GM21576 (cell line): ENCODE measurements at regions not wholly inside any gene's neighbourhood (a gene's known extent, or its start where the extent isn't known, plus 50 kb on each side); places are given as distances from the start of the nearest gene placed in this dataset.

Source experiments
- ATAC-seq: cut with Tn5 transposase; IDR thresholded peaks from one replicate; pipeline ENCODE4 v1.9.1; 2021; ENCODE audit warnings: mild to moderate bottlenecking, moderate library complexity; ENCODE audit not compliant: unreplicated experiment

DNA sequence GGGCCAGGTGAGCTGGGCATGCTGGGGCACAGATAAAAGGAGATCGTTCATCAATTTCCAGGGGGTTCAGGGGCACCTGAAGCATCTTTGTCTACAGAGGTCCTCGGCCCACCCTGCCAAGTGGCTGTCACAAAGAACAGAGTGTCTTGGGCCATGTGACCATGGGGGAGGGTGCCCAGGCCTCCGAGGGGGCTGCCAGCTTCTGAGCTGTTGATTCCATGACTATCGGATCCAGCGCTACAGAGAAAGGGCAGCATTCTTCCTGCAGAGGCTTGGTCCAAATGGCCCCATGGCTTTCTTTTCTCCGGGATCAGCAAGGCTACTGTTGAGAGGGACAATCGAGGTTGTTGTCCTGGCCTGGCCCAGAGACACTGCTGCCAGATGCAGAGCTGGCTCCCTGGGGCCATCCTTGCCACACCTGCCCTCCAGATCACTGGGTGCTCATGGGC lies 289.2 kb downstream of the ZSWIM6 start:
- ATAC-seq, result no peak

DNA sequence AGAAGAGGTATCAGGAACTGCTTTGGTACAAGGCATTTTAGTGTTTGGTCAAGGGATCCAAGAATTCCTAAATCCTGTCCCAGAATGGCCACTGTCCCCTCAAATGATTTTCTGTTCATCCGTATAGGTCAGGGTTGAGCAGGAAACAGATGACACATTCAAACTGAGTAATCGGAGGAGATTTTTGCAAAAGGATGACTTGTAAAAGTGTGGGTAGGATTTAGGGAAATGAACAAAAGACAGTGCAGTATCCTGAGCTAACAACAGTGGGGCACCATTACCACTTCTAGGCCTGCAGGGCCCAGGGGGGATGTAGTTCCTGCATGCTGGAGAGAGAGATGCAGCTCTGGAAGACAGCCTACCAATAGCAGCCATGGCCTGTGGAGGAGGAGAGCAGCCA lies 290.1 kb downstream of the ZSWIM6 start:
- ATAC-seq, result no peak

GRCh38 chr5:61623401-61624069 lies 291.5 kb downstream of the ZSWIM6 start:
- no peak for ATAC-seq

DNA sequence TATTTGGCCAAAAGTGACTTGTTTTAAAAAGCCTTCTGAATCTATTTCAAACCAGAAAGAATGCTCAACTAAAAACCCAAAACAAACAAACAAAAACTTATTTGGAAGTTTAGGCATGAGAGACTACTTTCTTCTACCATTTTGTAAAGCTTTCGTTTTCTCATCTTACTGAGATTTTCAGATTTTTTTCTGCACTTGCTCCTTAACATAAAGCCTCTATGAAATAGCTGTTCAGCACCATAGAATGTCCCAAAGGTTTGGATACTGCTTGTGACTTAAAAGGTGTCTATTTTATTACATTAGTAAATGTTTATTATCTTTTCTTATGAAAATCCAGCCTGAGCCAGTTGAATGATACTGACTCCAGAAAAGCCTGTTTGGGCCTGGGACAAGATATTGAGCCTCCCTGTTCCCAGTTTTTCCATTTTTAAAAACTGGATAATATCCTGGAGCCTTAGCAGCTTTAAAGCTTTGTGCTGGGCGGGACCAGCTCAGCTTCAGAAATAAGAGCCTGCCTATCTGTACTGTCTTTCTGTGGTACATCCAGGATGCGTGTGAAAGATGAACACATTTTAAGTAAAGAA lies 292.6 kb downstream of the ZSWIM6 start:
- ATAC-seq, result no peak

- no peak for ATAC-seq
Measured at GRCh38 chr5:61625137-61625561, 293.1 kb downstream of the ZSWIM6 start.

GRCh38 chr5:61625681-61626621 lies 293.9 kb downstream of the ZSWIM6 start:
- ATAC-seq, result peak; percentile 73

- ATAC-seq, result no peak
Measured at GRCh38 chr5:61626639-61627282, 294.7 kb downstream of the ZSWIM6 start.

- ATAC-seq, result no peak
Measured at GRCh38 chr5:61627531-61627930, 295.5 kb downstream of the ZSWIM6 start.

DNA sequence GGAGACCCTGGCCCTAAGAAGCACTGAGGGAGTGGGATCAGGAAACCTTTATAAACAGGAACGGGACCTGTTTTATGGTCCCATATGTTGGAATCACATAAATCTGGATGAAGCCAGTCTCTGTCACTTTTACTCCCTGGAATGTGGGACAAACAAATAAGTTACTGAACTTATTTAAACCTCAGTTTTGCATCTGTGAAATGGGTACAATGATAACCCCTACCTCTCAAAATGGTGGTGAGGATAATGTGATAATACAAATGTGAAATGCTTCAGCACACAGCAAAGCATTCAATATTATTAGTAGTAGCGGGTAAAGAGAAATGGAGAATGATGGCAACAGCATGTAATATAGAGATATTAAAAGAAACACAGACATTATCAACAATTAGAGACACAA lies 298.9 kb downstream of the ZSWIM6 start:
- ATAC-seq, result no peak

GRCh38 chr5:61631438-61631941 lies 299.4 kb downstream of the ZSWIM6 start:
- ATAC-seq, result no peak

DNA sequence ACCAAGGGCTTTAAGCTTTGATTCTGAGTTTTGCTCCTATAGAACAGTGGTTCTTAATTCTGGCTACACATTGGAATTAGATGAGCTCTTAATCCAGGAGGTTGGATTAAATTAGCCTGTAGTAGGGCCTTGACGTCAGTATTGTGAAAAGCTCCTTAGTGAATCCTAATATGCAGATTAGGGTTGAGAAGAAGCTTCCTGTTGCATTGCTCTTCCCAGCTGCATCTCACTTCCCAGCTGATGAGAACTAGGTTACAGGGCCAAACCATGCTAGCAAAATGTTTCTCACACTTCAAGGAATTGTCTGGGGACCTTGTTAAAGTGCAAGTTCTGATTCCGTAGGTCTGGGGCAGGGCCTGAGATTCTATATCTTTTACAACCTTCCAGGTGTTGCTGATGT lies 300.0 kb downstream of the ZSWIM6 start:
- no peak for ATAC-seq

DNA sequence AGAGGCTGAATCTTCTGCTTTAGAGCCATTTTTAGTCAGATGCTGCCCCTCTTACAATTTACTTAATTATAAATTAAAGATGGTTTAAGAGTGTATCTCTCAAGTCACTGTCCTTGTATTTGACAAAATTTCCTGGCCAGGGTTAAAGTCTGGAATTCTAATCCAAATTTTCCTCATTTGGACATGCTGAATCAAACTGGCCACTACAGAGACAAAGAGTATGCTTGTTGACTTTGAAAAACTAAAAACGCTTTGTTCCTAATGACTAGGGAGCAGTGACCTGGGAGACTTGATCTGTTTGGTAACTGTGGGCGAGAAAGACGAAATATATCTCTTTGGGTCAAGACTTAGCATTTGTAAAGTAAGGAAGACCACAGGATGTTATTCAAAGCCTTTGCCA lies 303.2 kb downstream of the ZSWIM6 start:
- no peak for ATAC-seq

GRCh38 chr5:61637566-61637965 lies 305.5 kb downstream of the ZSWIM6 start:
- no peak for ATAC-seq

DNA sequence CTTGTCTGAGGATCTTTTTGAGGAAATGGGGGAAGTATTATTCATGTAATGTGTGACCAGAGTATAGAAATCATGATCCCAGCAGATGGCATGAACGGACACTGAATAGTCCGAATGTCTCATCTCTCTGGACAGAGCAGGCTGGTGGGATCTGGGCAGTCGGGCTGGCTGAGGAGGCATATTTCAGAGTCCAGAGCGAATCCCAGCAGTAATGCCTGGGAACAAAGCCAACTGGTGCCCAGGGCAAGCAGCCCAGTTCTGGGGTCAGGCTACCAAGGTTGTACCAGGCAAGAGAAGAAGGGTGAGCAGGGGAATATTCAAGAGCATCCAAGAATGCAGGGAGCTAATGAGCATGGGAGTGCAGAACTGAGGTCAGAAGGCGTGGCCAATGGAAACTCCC lies 306.4 kb downstream of the ZSWIM6 start:
- no peak for ATAC-seq

- no peak for ATAC-seq
Measured at GRCh38 chr5:61640179-61641021, 308.3 kb downstream of the ZSWIM6 start.

DNA sequence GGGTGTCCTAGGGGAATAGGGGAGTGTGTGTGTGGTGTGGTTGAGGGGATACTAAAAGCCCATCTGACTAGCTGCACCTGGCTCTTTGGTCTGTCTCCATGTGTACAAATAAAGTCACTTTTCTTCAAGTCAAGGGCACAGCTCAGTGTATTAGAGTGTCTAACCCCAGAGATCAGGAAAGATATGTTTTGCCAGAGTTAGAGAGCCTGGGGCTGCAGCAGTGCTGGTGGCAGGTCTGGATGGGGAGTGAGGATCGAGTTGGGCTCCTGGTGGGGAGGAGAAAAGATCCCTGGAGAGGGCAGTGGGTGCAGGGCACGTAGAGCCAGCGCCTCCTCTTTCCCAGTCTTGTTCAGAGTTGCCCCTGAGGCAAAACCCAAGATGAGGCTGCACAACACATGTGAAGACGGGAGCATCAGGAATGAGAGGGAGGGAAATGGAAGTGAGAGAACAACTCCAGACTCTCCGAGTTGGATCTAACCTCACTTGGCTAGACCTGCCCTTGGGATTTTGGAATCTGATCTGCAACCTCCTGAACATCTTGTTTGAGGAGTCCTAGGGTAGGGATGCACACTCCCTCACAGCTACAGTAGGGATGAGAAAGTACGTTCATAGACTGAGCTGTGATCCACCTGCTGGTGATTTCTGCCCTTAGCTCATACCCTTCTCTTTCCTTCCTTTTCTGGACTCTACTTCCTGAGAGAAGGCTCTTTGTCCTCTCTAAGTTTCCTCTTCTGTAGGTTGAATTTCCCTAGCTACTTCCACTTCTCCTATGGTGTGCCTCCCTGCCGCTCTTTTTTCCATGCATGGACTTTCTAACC lies 309.9 kb downstream of the ZSWIM6 start:
- no peak for ATAC-seq

GRCh38 chr5:61647672-61648071 lies 315.6 kb downstream of the ZSWIM6 start:
- no peak for ATAC-seq

- ATAC-seq, result no peak
Measured at GRCh38 chr5:61649231-61649630, 317.2 kb downstream of the ZSWIM6 start.

DNA sequence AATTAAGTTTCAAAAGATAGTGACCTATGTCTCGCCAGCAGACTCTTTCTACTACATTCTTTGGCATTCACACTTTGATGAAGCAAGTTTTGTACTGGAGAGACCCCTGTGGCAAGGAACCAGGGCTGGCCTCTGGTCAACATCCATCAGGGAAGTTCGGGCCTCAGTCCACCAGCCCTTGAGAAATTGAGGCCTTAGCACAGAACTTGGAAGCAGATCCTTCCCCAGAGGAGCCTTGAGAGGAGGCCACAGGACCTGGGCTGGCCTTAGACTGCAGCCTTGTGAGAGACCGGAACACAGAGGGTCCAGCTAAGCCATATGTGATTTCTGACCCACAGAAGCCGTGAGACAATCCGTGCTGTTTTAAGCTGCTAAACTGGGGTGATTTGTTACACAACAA lies 317.9 kb downstream of the ZSWIM6 start:
- no peak for ATAC-seq
